ENCODE measurements at regions not wholly inside any gene's neighbourhood (a gene's known extent, or its start where the extent isn't known, plus 50 kb on each side); places are given as distances from the start of the nearest gene placed in this dataset.
A peak's percentile ranks its signal among the peaks of the same experiment; 100 is the strongest.

DNA sequence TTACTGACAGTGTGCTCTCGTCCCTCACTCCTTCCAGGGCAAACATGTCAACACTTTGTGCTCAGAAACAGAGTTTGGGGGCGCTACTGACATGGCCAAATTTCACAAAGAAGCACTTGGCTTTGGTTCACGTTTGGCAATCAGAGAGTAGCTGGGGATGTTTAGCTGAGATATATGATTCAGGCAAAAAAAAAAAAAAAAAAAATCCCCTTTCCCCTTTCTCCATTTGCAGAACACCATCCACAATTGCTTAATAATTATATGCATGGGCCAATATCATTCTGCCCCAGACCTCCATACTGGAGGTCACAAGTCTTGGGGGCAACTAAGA is 128.4 kb upstream of the ADGRF1 start:
- Histone ChIP-seq H3K4me3 (no peak overlapping the region), H3K36me3 (no peaks in the 10 kb centered on the region), H3K9me3 (no peaks in the 10 kb centered on the region), H3K27ac (no peak overlapping the region), H3K27me3 (no peaks in the 10 kb centered on the region), H3K4me1 (no peaks in the 10 kb centered on the region)
- TF ChIP-seq, protein P1, sequence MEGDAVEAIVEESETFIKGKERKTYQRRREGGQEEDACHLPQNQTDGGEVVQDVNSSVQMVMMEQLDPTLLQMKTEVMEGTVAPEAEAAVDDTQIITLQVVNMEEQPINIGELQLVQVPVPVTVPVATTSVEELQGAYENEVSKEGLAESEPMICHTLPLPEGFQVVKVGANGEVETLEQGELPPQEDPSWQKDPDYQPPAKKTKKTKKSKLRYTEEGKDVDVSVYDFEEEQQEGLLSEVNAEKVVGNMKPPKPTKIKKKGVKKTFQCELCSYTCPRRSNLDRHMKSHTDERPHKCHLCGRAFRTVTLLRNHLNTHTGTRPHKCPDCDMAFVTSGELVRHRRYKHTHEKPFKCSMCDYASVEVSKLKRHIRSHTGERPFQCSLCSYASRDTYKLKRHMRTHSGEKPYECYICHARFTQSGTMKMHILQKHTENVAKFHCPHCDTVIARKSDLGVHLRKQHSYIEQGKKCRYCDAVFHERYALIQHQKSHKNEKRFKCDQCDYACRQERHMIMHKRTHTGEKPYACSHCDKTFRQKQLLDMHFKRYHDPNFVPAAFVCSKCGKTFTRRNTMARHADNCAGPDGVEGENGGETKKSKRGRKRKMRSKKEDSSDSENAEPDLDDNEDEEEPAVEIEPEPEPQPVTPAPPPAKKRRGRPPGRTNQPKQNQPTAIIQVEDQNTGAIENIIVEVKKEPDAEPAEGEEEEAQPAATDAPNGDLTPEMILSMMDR (IDR thresholded peaks at IDR 0.05): no peak
- no peak for TF ChIP-seq POLR2A (IDR thresholded peaks at IDR 0.05)
- intact Hi-C loops (cut with DNase I; ENCODE audit: low total_unique reads): no loop called here
- DNase-seq: no peak

DNA sequence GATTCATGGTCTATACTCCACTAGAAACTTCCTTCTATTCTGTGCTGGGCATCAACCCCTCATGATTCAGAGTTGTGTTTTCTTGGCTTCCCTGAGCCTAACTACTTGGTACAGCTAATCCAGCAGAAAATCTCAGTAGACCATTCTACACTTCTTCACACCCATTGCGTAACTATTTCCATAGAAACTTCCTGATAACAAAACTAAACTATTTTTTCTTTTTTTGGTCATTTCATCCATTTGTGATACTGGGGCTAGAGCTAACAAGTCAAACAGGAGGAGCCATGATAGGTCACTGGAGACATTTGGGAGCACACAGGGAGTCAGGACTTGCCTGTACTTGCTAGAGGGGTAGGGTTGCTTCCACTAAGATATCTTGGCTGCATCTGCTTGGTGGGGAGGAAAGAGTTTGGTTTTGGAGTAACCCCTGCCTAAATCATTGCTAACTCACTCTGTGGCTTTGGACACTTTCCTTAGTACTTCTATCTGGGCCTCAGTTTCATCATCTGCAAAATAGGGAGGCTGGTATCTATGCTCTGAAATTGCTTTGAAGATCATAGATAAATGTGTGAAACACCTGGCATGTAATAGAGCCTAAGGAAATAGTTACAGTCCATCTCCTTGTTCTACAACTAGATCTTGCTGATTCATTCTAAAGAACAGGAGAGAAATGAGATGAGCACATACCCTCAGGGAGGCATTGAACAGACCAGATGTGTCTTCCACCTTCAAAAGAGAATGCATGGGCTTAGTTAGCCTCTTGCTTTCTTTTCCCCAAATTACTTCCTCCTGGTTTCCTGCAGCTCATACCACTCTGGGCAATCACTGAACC is 127.9 kb upstream of the ADGRF1 start:
- intact Hi-C loops (cut with DNase I; ENCODE audit: low total_unique reads): no loop called here
- no peak for DNase-seq
- no peak overlapping the region for H3K27ac ChIP-seq

DNA sequence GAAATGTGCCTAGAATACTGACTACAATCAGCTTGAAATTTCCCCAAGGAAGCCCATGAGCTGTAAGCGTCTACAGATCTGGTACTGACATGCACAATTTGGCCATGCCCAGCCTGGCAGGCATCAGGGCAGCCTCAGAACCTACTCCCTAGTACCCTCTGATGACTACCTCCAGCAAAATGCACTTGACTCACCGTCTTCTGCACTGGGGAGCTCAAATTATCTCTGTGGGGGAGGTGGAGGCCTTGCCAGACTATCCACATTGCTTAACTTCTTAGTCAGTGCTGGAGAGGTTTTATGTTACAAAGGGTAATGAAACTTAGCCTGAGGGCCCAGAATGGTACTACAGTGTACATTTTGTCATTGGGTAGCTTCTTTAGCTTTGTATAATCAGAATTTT is 126.0 kb upstream of the ADGRF1 start:
- H3K9me3 ChIP-seq: no peaks in the 10 kb centered on the region
- intact Hi-C loops (cut with DNase I; ENCODE audit: low total_unique reads): no loop called here
- no peaks in the 10 kb centered on the region for H3K27me3 ChIP-seq
- no peak for TF ChIP-seq POLR2A (IDR thresholded peaks at IDR 0.05)
- TF ChIP-seq, protein P1 (IDR thresholded peaks at IDR 0.05): no peak
- no peaks in the 10 kb centered on the region for H3K36me3 ChIP-seq
- DNase-seq: peak; percentile 53 to 66
- H3K27ac ChIP-seq: peak overlapping the region in 1 of 2 donors; percentile 23
- H3K4me1 ChIP-seq: no peaks in the 10 kb centered on the region
- H3K4me3 ChIP-seq: no peak overlapping the region

More for the DNA sequence above, 127.9 kb upstream of the ADGRF1 start:
- Histone ChIP-seq H3K4me1 (no peaks in the 10 kb centered on the region), H3K27me3 (no peaks in the 10 kb centered on the region), H3K9me3 (no peaks in the 10 kb centered on the region), H3K4me3 (no peak overlapping the region), H3K36me3 (no peaks in the 10 kb centered on the region)
- TF ChIP-seq POLR2A (IDR thresholded peaks at IDR 0.05): no peak
- TF ChIP-seq, protein P1 (IDR thresholded peaks at IDR 0.05): no peak

DNA sequence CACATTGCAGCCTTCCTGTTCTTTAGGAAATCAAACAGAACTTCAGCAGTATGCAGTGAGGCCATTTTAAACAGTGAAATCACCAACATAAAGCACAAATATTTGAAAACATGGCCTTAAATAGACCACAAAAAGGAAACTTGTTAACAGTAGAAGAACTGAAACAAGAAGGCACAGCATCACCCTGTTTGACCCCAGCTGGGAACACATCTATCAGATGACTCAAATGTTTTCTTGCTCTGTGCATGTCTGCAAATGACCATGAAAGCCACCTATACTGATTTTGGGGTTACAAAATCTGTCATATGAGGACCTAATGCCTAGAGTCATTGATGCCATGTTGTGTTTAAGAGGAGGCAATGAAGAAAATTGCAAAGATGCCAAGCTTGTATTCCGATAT is 123.8 kb upstream of the ADGRF1 start:
- no peak overlapping the region for H3K27ac ChIP-seq
- no peak overlapping the region for H3K4me3 ChIP-seq
- H3K36me3 ChIP-seq: no peaks in the 10 kb centered on the region
- no peaks in the 10 kb centered on the region for H3K27me3 ChIP-seq
- no peak for TF ChIP-seq POLR2A (IDR thresholded peaks at IDR 0.05)
- TF ChIP-seq, protein P1 (IDR thresholded peaks at IDR 0.05): no peak
- DNase-seq: no peak
- H3K9me3 ChIP-seq: no peaks in the 10 kb centered on the region
- H3K4me1 ChIP-seq: no peaks in the 10 kb centered on the region
- intact Hi-C loops (cut with DNase I; ENCODE audit: low total_unique reads): no loop called here

DNA sequence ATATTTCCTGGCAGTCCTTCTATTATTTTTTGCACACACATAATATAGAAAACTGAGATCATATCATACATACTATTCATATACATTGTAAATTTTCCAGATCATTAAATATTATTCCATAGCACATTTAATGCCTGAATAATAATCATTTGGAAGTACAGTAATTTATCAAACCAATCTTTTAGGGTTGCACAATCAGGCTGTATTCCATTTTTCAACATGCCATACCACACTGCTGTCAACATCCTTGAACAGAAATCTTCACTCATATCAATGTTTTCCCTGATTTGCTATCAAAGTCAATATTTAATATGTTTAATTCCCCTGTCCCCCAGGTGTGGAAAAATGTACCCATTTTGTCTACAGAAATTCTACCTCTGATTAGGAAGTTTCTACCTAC is 122.7 kb upstream of the ADGRF1 start:
- no peak for DNase-seq
- intact Hi-C loops (cut with DNase I; ENCODE audit: low total_unique reads): no loop called here
- Histone ChIP-seq H3K27me3 (no peaks in the 10 kb centered on the region), H3K9me3 (no peaks in the 10 kb centered on the region), H3K27ac (no peak overlapping the region), H3K4me1 (no peaks in the 10 kb centered on the region), H3K4me3 (no peak overlapping the region), H3K36me3 (no peaks in the 10 kb centered on the region)
- TF ChIP-seq POLR2A (IDR thresholded peaks at IDR 0.05): no peak
- TF ChIP-seq, protein P1 (IDR thresholded peaks at IDR 0.05): no peak
